HT-29 (cell line): ENCODE measurements at regions not wholly inside any gene's neighbourhood (a gene's known extent, or its start where the extent isn't known, plus 50 kb on each side); places are given as distances from the start of the nearest gene placed in this dataset.
A peak's percentile ranks its signal among the peaks of the same experiment; 100 is the strongest.

ENCODE experiments used
- DNase-seq: peaks from one replicate; pipeline ENCODE4 v3.0.0-alpha.2; 2015; ENCODE audit warnings: low spot score

DNA sequence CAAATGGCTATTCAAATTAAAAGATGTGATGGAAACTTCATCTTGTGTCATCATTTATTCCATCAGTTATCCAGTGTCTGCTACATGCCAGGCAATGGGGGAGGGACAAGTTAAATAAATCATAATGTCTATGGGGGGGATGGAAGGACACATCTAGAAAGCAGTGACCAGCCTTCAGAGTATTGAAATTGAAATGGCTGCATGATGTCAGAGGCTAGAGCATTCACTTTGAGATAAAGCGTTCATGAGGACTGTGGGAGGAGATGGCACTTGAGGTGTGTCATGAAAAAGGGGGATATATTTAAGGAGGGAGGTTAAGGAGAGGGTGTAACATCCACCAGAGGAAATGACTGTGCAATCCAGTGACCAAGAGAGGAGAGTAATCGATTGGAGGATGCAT lies 50.6 kb downstream of the SLIT2 start:
- no peak for DNase-seq

DNA sequence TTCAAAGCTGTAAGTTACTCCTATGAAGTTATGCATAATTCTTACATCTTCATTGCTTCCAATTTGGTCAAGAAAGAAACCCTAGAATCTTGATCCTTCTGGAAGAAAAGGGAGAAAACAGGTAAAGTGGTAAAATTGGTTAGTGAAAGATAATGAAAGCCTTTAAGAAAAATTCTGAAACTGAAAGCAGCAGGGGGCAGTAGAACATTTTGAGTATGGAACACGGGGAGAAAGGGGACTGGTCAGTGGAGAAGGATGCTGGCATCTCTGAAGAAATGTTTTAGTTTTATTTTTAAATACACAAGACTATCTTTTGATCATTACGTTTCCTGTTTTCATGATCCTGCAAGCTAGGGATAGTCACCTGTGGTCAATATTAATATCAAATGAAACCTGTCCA lies 54.3 kb downstream of the SLIT2 start:
- DNase-seq: no peak

DNA sequence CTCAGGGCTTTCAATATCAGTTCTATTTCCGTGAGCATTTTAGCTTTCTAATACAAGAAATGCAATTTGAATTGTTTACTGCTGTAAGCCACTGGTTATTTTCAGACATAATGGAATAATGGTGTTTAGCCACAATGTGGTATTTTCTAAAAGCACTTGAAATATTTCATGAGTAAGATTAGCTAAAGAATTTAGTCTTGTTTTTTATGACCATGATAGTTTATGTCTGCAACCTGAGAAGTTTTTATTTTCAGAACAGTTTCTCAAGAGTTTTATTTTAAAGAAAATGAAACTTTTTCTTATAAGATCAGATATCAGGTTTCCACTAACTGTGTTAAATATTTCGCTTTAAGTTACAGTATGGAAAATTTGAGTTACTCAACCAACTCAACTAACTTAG lies 60.2 kb downstream of the SLIT2 start:
- no peak for DNase-seq

DNA sequence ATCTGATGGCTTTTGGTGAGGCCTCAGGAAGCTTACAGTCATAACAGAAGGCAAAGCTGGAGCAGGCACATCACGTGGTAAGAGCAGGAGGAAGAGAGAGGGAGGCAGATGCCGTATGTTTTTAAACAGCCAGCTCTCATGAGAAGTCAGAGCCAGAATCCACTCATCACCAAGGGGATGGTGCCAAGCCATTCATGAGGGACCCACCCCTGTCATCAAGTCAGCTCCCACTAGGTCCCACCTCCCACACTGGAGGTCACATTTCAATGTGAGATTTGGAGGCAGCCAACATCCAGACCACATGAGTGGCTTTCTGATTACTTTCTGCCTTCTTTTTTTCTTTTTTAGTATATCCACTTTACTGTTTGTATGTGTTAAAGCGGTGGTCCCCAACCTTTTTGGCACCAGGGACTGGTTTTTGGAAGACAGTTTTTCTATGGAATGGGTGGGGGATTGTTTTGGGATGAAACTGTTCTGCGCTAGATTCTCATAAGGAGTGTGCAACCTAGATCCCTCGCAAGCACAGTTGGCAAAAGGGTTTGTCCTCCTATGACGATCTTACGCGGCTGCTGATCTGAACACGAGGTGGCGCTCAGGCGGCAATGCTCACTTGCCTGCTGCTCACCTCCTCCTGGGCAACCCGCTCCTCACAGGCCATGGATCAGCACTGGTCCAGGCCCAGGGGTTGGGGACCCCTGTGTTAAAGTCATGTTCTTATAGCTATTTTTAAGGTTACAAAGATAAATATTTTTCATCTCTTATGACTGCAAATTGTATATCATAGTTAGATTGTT lies 61.7 kb downstream of the SLIT2 start:
- peak; percentile 54 for DNase-seq

DNA sequence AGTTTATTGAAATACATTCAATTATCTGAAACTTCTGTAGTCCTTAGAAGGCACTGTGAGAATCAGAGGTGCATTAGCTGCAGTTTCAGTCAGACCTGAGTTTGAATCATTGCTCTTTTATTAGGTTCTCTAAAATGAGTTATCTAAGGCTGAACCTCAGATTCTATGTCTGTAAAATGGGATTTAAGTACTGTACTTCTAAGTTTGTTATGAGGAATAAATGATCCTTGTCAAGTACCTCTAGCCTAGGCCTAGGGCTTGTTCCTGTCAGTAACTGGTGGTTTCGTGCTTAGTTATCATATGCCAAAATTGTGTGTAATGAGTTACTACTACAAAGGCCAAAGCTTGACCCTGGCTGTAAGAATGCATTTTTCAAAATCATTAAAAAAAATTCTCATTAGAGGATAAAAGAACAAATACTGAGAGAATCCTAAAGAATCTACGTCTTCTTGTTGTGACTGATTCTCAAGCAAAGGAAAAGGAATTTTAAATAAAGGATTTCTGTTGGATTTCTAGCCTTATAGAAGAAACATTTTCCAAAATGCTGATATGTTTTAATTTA lies 65.8 kb downstream of the SLIT2 start:
- DNase-seq: no peak

DNA sequence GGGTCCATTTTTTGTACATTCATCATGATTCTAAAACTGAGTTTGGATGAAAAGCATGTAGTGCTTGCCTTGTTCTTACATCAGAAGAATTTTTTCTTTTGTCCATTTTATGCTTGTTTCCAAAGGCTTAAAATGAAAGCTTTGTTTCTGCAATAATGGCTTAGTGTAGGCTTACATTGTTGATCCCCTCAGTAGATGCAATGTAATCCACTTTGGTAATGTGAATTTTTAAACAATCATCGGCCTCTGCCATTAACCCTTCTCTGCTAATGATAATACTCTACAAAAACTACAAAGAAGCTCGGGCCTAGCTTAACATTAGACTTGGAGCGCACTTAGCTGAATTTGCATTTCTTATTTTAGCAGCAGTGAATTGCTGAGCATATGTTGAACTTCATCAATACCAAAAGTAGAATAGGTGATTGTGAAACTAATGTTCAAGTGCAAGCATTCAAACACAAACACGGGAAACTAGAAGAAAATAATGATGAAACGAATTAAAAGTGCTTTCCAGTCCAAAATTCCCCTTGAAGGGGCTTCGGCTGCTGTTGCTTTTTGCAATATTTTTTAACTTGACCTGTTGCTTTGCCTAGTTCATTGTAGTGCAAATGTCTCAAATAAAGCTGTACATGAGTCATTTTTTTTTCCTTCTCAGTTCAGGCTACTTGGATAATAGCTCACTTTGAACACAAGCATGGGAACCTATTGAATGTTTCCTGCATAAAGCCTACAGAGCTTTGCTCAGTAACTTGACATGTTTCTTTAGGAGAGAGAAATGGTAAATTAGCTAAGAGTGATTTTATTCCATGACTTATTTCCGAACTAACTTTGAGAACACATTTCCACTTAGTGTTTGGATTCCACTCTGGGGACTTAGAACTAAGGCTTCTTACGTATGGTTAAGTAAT lies 66.5 kb downstream of the SLIT2 start:
- no peak for DNase-seq

DNA sequence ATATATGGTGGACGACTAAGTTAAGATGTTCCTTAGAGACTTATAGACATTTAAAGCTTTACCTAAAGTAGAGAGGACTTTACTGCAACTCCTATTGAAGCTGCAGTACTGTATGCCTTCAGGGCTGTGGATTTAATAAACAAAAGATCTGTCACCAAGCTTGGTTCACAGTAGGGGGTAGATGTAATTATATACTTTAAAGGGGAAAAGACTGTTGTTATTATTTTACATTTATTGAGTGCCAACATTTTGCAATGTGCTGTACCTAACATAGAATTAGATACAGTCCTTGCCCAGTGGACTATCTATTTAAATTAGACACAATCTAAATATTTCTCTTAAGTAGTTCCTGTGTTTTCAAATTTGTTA lies 67.2 kb downstream of the SLIT2 start:
- no peak for DNase-seq

DNA sequence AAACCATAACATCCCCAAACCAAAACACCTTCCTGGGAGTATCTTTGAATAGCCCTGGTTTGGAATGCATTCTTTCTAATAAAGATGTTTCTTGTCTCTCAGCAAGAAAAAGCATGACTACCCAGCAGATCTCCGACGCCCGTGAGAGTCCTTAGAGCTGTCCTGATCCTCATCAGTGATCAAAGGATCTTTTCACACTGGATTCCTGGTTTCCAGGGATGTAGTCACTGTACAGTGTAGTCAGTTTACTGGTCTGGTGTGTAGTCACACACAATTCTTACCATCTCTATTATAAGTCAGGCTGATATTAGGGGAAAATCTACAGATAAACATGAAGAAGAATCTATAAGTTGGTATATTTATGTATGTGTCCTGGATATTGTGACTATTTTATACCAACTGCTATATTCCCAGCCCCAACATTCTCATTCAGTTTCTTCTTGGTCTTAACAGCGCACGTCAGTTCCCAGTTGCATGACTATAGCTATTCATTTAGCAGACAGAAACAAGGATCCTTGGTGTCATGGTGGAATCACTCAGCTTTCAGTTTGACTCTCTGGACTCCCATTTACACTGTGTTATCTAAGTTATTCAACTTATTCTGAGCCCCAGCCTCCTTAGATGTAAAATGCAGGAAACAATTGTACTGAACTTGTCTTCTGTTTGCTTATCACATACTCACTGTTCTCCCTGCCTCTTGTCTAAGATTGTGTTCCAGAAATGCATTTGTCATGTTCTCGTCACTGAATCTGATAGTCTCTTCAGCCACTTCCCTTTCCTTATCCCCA lies 68.3 kb downstream of the SLIT2 start:
- no peak for DNase-seq

DNA sequence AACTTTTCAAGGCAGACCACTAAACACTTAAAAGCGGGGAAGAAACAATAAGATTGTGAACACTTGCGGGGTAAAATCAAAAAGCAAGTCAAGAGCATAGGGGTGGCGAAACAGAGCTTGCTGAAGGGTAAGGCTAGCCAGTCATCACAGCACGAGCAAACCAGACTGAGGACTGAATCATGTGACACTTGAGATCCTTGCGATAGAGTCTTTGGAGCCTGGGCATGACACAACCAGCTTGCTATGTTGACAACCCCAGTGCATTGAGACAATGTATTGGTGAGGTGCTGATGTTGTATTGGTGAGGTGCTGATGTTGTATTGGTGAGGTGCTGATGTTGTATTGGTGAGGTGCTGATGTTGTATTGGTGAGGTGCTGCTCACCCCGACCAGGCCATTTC lies 72.3 kb downstream of the SLIT2 start:
- DNase-seq: no peak

DNA sequence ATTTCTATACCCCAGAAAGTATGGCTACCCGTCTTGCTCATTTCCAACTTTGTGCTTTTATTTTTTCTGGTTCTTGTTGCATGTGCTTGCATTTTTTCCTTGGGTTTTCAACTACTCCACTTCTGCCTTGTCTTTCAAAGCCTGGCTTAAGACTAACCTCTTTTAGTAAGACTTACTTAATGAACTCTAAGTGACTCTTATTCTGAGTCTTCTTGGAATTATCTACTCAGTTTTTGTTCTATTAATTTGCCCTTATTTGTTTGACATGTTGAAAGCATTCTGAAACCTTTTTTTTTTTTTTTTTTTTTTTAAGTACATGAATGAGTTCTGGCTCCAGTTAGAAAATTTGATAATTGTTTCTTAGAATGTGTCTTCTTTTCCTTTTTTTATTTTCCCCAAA lies 74.8 kb downstream of the SLIT2 start:
- no peak for DNase-seq

DNA sequence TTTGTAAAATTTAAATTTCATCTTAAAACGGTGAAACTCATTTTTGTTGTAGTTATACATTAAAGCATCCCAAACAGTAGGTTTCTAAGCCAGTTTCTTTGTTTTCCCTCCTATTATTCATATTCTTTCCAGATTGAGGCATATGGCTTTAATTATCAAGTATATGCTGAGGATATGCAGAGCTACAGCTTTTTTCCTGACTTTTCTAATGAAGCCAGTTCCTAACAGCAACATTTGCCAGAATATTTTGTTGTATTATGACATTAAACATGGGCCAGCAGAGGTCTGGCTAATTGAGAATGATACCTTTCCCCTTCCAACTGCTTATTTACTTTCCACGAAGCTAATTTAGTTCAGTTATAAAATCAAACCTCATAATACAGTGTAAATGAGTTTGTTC lies 75.3 kb downstream of the SLIT2 start:
- no peak for DNase-seq

DNA sequence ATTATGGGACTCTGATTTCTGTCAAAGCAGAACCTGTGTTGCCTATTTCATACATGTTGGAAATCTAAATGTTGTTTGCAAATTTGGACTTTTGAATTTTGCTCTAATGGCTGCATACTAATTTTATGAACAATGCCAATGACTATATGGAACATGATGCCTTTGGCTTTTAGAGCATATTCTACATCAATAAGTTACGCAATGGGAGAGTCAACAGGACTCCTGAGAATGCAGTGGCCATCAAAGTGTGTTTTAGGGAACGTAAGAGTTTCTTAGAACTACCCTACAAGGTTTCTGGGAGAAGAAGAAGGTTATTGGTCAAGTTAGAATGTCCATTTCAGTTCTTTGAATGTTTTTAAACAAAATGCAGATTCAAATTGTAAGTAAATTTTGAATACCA lies 76.1 kb downstream of the SLIT2 start:
- DNase-seq: no peak

DNA sequence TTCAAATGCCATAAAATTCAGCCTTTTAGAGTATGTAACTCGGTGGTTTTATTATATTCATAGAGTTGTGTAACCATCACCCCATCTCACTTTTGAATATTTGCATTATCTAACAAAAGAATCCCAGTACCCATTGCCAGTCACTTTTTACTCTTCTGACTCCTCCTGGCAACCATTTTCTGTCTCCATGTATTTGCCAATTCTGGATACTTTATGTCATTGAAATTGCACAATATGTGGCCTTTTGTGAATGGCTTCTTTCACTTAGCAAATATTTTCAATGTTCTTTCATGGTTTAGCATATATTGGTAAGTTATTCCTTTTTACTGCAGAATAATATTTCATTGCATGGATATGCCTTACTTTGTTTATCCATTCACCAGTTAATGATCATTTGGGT lies 79.9 kb downstream of the SLIT2 start:
- no peak for DNase-seq

DNA sequence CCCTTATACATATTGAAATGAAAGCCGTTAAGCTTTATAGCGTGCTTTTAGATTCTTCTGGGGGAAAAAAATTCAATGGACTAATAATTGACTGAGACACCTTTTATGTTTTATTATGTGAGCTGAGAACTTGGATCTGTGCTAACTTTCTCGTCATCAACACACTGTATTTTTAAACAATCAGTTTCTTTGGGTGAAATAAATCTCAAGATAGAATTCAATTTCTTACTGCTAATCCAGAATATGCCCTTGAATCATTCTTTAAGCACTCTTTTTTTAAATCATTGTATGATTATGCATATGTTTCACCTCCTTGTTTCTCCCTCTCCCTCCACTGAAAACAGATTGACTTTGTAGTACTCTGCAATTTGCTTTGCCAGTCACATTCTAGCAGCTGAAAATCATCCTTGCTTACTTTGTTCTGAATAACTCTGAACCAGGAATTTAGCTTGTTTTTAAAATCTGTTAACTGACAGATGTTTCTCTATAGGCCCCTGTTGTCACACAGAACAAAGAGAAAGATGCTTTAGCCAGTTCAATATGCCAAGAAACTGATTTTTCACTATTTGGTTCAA lies 81.5 kb downstream of the SLIT2 start:
- no peak for DNase-seq

DNA sequence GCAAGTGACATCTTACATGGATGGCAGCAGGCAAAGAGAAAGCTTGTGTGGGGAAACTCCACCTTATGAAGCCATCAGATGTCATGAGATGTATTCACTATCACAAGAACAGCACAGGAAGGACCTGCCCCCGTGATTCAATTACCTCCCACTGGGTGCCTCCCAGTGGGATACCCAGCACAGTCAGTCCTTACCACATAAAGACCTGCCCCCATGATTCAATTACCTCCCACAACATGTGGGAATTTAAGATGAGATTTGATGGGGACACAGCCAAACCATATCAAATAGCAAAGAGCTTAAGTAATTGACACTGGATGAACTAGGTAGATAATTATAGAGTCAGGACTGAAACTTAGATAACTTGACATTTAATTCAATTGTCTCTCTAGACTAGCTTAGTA lies 85.6 kb downstream of the SLIT2 start:
- no peak for DNase-seq

DNA sequence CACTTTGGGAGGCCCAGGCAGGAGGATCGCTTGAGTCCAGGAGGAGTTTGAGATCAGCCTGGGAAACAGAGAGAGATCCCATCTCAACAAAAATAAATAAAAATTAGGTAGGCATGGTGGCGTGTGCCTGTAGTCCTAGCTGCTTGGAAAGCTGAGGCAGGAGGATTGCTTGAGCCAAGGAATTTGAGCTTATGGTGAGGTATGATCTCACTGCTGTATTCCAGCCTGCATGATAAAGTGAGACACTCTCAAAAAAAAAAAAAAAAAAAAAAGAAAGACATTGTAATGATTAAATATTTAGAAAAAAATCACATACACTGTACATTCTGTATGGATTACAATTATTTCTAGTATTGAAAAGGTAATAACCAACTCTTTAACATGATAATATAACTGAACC lies 87.1 kb downstream of the SLIT2 start:
- no peak for DNase-seq

DNA sequence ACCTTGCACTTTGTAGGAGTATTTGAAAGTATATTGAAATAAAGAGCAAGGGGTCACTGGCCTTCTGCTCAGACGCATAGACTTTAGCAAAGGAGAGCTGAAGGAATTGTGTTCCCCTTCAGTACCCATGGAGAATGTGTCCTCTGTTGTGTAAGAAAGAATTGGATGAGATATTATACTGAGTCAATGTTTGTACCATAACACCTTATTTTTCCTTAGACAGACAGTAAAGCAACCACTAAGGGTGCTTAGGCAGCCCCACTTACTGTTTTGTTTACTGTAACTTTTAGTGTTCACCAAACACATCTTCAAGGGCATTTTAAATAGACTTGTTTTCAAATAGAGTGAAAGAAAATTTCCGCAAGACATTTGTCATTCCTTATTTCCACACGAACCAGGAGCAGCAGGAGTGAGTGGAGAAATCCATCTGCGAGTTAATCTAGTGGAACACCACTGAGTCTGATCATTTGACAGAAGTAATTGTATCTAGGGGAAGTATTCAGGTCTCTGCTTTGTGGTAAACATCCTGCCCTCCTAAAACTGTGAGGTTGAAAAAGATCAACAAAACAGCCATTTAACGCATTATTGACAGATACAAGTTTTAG lies 89.5 kb downstream of the SLIT2 start:
- DNase-seq: no peak

DNA sequence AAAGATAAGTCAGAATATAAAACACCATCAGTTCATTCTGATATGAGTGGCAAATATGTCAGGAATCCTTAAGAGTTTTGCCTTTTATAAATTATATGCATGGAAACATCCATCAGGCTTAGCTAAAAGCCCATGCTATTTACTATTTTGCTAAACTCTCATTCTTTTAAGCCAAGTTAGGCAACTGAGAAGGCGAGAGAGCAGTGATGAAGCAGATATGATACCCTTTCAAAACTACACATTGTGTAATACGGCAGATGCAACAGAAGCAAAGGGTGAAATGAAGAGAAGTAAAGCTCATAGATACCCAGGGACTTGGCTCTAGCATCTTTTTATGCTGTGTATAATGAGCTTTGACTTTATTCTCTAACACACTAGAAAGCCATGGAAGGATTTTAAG lies 95.8 kb downstream of the SLIT2 start:
- no peak for DNase-seq

DNA sequence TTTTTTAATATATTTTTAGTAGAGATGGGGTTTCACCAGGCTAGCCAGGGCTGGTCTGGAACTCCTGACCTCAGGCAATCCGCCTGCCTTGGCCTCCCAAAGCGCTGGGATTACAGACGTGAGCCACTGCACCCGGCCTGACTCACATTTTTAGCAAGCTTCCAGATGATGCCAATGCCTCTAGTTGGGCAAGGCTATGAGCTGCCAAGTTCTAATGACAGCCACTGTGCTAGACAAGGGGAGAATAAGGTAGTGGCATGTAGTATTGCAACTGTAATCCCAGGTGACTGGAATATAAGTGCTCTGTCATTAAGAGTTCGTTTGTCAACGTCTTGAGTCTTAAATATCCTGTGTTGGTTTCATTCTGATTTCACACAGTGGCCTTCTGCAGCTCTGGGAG lies 96.7 kb downstream of the SLIT2 start:
- DNase-seq: no peak

DNA sequence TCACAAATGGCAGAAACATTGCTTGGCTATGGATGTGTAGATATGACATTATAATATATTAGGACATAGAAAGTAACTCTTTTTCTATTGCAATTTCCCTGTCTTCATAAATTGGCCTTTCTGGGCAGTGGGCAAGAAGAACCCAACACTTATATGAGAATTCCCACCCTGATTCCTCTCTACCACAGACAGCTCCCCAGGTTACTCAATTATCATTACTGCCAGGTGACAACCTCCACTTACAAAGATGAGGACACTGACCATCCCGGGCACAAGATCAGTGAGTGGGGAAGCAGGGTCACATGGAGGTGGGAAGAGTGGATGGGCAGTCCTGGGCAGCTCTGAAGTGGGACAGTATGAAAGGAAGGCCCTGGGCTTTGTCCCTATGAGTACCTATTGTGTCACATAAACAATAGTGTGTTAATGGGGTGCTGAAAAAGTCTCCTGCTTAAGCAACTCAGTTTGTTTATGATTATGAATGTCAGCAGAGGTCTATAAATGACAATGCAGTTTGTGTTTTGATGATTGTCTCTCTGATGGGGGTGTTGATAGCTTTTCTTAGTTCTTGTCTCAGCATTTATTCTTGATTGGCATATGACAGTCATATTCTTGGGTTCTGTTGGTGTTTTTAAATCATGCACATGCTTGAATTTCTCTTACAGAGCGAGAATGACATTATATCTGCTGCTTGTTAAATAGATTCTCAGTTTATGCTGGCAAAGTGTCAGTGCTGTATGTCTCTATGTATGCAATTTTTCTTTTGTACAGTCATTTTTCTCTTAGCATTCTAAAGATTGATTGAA lies 99.9 kb downstream of the SLIT2 start:
- DNase-seq: no peak

DNA sequence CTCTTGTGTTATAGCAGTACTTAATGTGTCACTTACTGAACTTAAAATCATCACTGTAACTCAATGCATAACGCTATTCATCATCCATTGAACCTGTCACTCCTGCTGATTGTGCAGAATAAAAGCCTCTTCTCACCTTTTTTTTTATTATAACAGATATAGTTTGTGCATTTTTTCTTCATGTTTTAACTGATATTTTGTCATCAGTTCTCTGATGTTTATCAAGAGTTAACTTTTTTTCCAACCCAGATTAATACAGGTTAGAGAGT lies 100.4 kb downstream of the SLIT2 start:
- DNase-seq: no peak
